Uterus (tissue), 2 donors: ENCODE measurements at regions not wholly inside any gene's neighbourhood (a gene's known extent, or its start where the extent isn't known, plus 50 kb on each side); places are given as distances from the start of the nearest gene placed in this dataset.

ENCODE experiments used
- POLR2A ChIP-seq, 2 donors: fragments of 450-650 bp; IDR thresholded peaks; one replicate each; pipeline ENCODE4 v1.6.1; 2016; ENCODE audit warnings: antibody characterized with exemption in 2 of 2, mild to moderate bottlenecking in 1 of 2, moderate library complexity in 1 of 2
- TF ChIP-seq, protein P1 (sequence below), 4 experiments: fragments of 200-600 bp in 2 of 4; fragments of 450-650 bp in 2 of 4; sonication (generic) in 2 of 4; IDR thresholded peaks; one replicate each; pipeline ENCODE4 v1.5.1; 2016 to 2019; ENCODE audit warnings: antibody characterized with exemption in 4 of 4, mild to moderate bottlenecking in 2 of 4, moderate library complexity in 1 of 4

DNA sequence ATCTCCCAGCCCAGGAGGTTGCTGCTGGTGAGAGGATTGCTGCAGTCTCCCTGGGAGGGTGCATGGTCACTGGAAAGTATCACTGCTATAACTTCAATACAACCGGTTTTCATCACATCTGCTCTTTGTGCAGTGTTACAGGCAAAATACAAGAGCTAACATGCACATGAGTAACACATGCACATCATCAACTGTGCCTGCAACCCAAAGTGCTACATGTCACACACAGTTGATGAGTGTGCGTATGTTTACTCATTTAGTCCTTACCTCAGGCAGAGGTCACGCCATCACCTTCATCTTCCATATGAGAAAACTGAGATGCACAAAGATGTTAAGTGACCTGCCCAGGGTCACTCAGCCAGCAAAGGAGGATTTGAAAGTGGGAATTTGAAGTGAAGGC, 277.7 kb downstream of the FAM72C start:
- TF ChIP-seq, protein P1, sequence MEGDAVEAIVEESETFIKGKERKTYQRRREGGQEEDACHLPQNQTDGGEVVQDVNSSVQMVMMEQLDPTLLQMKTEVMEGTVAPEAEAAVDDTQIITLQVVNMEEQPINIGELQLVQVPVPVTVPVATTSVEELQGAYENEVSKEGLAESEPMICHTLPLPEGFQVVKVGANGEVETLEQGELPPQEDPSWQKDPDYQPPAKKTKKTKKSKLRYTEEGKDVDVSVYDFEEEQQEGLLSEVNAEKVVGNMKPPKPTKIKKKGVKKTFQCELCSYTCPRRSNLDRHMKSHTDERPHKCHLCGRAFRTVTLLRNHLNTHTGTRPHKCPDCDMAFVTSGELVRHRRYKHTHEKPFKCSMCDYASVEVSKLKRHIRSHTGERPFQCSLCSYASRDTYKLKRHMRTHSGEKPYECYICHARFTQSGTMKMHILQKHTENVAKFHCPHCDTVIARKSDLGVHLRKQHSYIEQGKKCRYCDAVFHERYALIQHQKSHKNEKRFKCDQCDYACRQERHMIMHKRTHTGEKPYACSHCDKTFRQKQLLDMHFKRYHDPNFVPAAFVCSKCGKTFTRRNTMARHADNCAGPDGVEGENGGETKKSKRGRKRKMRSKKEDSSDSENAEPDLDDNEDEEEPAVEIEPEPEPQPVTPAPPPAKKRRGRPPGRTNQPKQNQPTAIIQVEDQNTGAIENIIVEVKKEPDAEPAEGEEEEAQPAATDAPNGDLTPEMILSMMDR (IDR thresholded peaks at IDR 0.05) = no peak
- TF ChIP-seq POLR2A (IDR thresholded peaks at IDR 0.05) = no peak
